CD4-positive, alpha-beta T cell (primary cell): ENCODE measurements at regions not wholly inside any gene's neighbourhood (a gene's known extent, or its start where the extent isn't known, plus 50 kb on each side); places are given as distances from the start of the nearest gene placed in this dataset.

ENCODE experiments used
- ATAC-seq: fragments of 200-7000 bp; cut with Tn5 transposase; one replicate; pipeline ENCODE4 v1.10.0; 2022; ENCODE audit warnings: mild to moderate bottlenecking; ENCODE audit not compliant: poor library complexity
- CTCF ChIA-PET: fragments of 350-600 bp; sonication (Branson Sonifier 250); formaldehyde crosslinking; loops from one replicate; lab custom pipeline; 2021; ENCODE audit warnings: antibody characterized with exemption, inconsistent platforms; lab: Charles Lee
- POLR2A ChIA-PET: fragments of 350-600 bp; sonication (Branson Sonifier 250); formaldehyde crosslinking; loops from one replicate; lab custom pipeline; 2021; ENCODE audit warnings: antibody characterized with exemption, inconsistent platforms; lab: Charles Lee
- DNase-seq, 14 experiments: peaks; one replicate each; pipeline ENCODE4 v3.0.0-alpha.2; 2013 to 2020; ENCODE audit warnings: mixed read lengths in 2 of 14
- H3K27ac ChIP-seq, 2 donors: one replicate each; pipeline versions ENCODE4 v1.5.1 to v1.7.0; 2013; ENCODE audit warnings: low read length in 2 of 2, low read depth in 1 of 2, mild to moderate bottlenecking in 1 of 2
- H3K27me3 ChIP-seq, 2 experiments: 1 replicate in 1 of 2; 2 replicates in 1 of 2; pipeline versions ENCODE4 v1.6.1 to v1.7.0; 2013; ENCODE audit warnings: low read length in 2 of 2, control low read depth in 1 of 2, mild to moderate bottlenecking in 1 of 2, moderate library complexity in 1 of 2; ENCODE audit not compliant: insufficient read depth in 2 of 2, control insufficient read depth in 1 of 2
- H3K36me3 ChIP-seq: one replicate; pipeline ENCODE4 v1.6.1; 2013; ENCODE audit warnings: low read length, control low read depth; ENCODE audit not compliant: insufficient read depth
- H3K4me1 ChIP-seq: one replicate; pipeline ENCODE4 v1.6.1; 2013; ENCODE audit warnings: low read length, control low read depth; ENCODE audit not compliant: insufficient read depth
- H3K4me3 ChIP-seq: one replicate; pipeline ENCODE4 v1.5.1; 2013; ENCODE audit warnings: mild to moderate bottlenecking, low read length, moderate library complexity
- H3K9me3 ChIP-seq, 2 experiments: 1 replicate in 1 of 2; 2 replicates in 1 of 2; pipeline versions ENCODE4 v1.6.1 to v1.7.0; 2013; ENCODE audit warnings: low read length in 2 of 2, mild to moderate bottlenecking in 2 of 2, control low read depth in 1 of 2, moderate library complexity in 1 of 2; ENCODE audit not compliant: control insufficient read depth in 1 of 2, insufficient read depth in 1 of 2
- H3K27ac Mint-ChIP-seq: one replicate; pipeline ENCODE4 v1.8.0; 2020; ENCODE audit warnings: mixed read lengths
- H3K27me3 Mint-ChIP-seq: one replicate; pipeline ENCODE4 v1.8.0; 2021; ENCODE audit warnings: mixed read lengths
- H3K36me3 Mint-ChIP-seq: one replicate; pipeline ENCODE4 v1.8.0; 2021; ENCODE audit warnings: low read depth, mixed read lengths
- H3K4me1 Mint-ChIP-seq: one replicate; pipeline ENCODE4 v1.8.0; 2021; ENCODE audit warnings: low read depth, mixed read lengths
- H3K4me3 Mint-ChIP-seq: one replicate; pipeline ENCODE4 v1.8.0; 2020; ENCODE audit warnings: mild to moderate bottlenecking, mixed read lengths
- H3K9me3 Mint-ChIP-seq: one replicate; pipeline ENCODE4 v1.8.0; 2020; ENCODE audit warnings: mixed read lengths
- CTCF ChIP-seq: fragments of 200-600 bp; IDR thresholded peaks from one replicate; pipeline ENCODE4 v1.8.0; 2022; ENCODE audit warnings: antibody characterized with exemption, mild to moderate bottlenecking
- intact Hi-C, 2 experiments: fragments of 100-400 bp; cut with DNase I in 1 of 2; cut with micrococcal nuclease in 1 of 2; formaldehyde crosslinking; loops; one replicate each; pipeline versions ENCODE4 v1.15.1 to v1.9.0; 2023 to 2025; cut with DNase I, micrococcal nuclease

GRCh38 chr12:25681580-25681979 is 128.5 kb upstream of the LMNTD1 start:
- H3K36me3 ChIP-seq: no peaks in the 10 kb centered on the region
- ATAC-seq (no peak), DNase-seq (no peak)
- no peaks in the 10 kb centered on the region for H3K36me3 Mint-ChIP-seq
- H3K27ac Mint-ChIP-seq: no peak overlapping the region
- no peak for TF ChIP-seq CTCF
- H3K9me3 Mint-ChIP-seq: no peaks in the 10 kb centered on the region
- no peak overlapping the region for H3K4me3 Mint-ChIP-seq
- H3K4me3 ChIP-seq: no peak overlapping the region
- no peak overlapping the region for H3K27ac ChIP-seq
- H3K27me3 ChIP-seq: no peaks in the 10 kb centered on the region
- CTCF ChIA-PET: no interaction called here
- peaks cover 0 to 7% of the 10 kb centered on the region in 2 experiments for H3K9me3 ChIP-seq
- H3K4me1 ChIP-seq: no peaks in the 10 kb centered on the region
- POLR2A ChIA-PET: no interaction called here
- H3K27me3 Mint-ChIP-seq: no peaks in the 10 kb centered on the region
- intact Hi-C loops: no loop called here
- no peaks in the 10 kb centered on the region for H3K4me1 Mint-ChIP-seq

GRCh38 chr12:25682421-25682820 is 129.3 kb upstream of the LMNTD1 start:
- DNase-seq (no peak), ATAC-seq (no peak)
- no peak for TF ChIP-seq CTCF
- H3K4me3 Mint-ChIP-seq: no peak overlapping the region
- Histone ChIP-seq H3K27ac (no peak overlapping the region), H3K4me3 (no peak overlapping the region), H3K36me3 (no peaks in the 10 kb centered on the region), H3K27me3 (no peaks in the 10 kb centered on the region), H3K9me3 (peaks cover 0 to 8% of the 10 kb centered on the region in 2 experiments), H3K4me1 (no peaks in the 10 kb centered on the region)
- no peaks in the 10 kb centered on the region for H3K27me3 Mint-ChIP-seq
- H3K27ac Mint-ChIP-seq: no peak overlapping the region
- no peaks in the 10 kb centered on the region for H3K36me3 Mint-ChIP-seq
- no peaks in the 10 kb centered on the region for H3K9me3 Mint-ChIP-seq
- POLR2A ChIA-PET: no interaction called here
- intact Hi-C loops: no loop called here
- CTCF ChIA-PET: no interaction called here
- no peaks in the 10 kb centered on the region for H3K4me1 Mint-ChIP-seq

- no peak overlapping the region for H3K27ac ChIP-seq
- no peak for DNase-seq
- CTCF ChIA-PET: no interaction called here
Measured at GRCh38 chr12:25684070-25684469, 131.0 kb upstream of the LMNTD1 start.

More at GRCh38 chr12:25684070-25684469, 131.0 kb upstream of the LMNTD1 start:
- TF ChIP-seq CTCF: no peak
- H3K9me3 Mint-ChIP-seq: no peaks in the 10 kb centered on the region
- no peak overlapping the region for H3K4me3 Mint-ChIP-seq
- peaks cover 0 to 8% of the 10 kb centered on the region in 2 experiments for H3K9me3 ChIP-seq
- no peaks in the 10 kb centered on the region for H3K4me1 ChIP-seq
- no peak for ATAC-seq
- POLR2A ChIA-PET: no interaction called here
- H3K4me3 ChIP-seq: no peak overlapping the region
- no peaks in the 10 kb centered on the region for H3K4me1 Mint-ChIP-seq
- H3K27me3 Mint-ChIP-seq: no peaks in the 10 kb centered on the region
- H3K36me3 ChIP-seq: no peaks in the 10 kb centered on the region
- intact Hi-C loops: no loop called here
- no peaks in the 10 kb centered on the region for H3K27me3 ChIP-seq
- H3K36me3 Mint-ChIP-seq: no peaks in the 10 kb centered on the region
- no peak overlapping the region for H3K27ac Mint-ChIP-seq
